HG02938 (cell line): ENCODE measurements at regions not wholly inside any gene's neighbourhood (a gene's known extent, or its start where the extent isn't known, plus 50 kb on each side); places are given as distances from the start of the nearest gene placed in this dataset.
"Not testable (repeated sequence)": the region's sequence is repeated elsewhere in the genome, so short reads cannot be mapped to it uniquely, and the experiment has no call there.

ENCODE experiments used
- ATAC-seq: cut with Tn5 transposase; IDR thresholded peaks from one replicate; pipeline ENCODE4 v1.9.1; 2021; ENCODE audit warnings: mild to moderate bottlenecking, moderate library complexity; ENCODE audit not compliant: unreplicated experiment

GRCh38 chr4:81607950-81608349, 136.2 kb upstream of the RASGEF1B start:
- no peak for ATAC-seq

GRCh38 chr4:81606801-81607501, 135.2 kb upstream of the RASGEF1B start:
- no peak for ATAC-seq

- no peak for ATAC-seq
Measured at GRCh38 chr4:81606166-81606565, 134.5 kb upstream of the RASGEF1B start.

GRCh38 chr4:81605271-81605670, 133.6 kb upstream of the RASGEF1B start:
- no peak for ATAC-seq

- ATAC-seq, result no peak
Measured at GRCh38 chr4:81604683-81605218, 133.0 kb upstream of the RASGEF1B start.

GRCh38 chr4:81602854-81603253, 131.1 kb upstream of the RASGEF1B start:
- ATAC-seq, result no peak

DNA sequence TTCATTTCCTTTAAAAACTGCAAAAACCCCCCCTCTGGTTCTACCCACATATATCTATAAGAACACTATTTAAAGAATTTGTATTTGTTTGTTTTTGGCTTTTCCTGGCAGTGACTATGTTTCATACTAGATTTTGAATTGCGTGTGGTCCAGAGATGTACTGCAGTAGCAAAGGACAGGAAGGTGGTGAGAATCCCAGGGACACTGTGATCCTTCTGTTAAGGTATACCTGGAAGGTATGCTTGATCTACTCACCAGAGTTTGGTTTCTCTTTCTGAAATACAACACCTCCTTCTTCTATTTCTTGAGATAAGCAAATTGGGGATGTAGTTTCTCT, 129.6 kb upstream of the RASGEF1B start:
- ATAC-seq, result no peak

GRCh38 chr4:81600520-81601357, 129.0 kb upstream of the RASGEF1B start:
- no peak for ATAC-seq

- ATAC-seq, result no peak
Measured at GRCh38 chr4:81599742-81600380, 128.2 kb upstream of the RASGEF1B start.

- no peak for ATAC-seq
Measured at GRCh38 chr4:81595798-81596610, 124.3 kb upstream of the RASGEF1B start.

- ATAC-seq, result no peak
Measured at GRCh38 chr4:81595287-81595686, 123.6 kb upstream of the RASGEF1B start.

- ATAC-seq, result no peak
Measured at GRCh38 chr4:81594490-81595159, 122.9 kb upstream of the RASGEF1B start.

DNA sequence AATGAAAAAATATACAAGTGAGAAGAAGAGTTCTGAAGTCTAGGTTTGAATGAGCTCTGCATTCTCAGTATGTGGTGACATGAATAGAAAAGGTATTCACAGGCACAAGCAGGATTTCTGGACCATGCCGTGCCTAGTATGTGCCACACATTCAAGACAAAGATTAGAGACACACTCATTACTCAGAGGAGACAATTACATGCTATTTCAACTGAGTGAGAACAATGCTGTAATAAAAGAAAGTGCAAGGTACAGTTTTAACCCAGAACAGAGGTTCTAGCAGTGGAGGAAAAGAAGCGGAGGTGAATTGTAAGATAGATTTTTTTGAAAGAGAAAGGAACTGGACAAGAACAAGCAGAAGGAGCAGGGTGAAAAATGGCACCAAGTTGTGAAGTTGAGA, 121.0 kb upstream of the RASGEF1B start:
- no peak for ATAC-seq

DNA sequence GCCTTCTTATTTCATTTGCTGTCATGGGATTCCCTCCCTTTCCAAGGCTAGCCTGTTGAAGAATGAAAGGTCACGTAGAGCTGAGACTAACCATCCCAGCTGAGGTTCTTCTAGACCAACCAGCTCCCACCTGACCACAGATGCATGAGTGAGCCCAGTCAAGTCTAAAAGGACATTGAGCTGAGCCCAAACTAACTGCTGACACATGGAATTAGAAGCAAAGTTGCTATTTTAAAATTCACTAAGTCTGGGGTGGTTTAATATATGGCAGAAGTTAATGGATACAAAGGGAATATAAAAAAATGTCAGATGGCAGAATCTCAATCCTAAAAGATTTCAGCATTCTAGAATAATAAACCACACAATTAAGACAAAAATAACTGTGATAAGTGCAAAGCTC, 118.9 kb upstream of the RASGEF1B start:
- ATAC-seq, result no peak

GRCh38 chr4:81589262-81589661, 117.6 kb upstream of the RASGEF1B start:
- no peak for ATAC-seq

DNA sequence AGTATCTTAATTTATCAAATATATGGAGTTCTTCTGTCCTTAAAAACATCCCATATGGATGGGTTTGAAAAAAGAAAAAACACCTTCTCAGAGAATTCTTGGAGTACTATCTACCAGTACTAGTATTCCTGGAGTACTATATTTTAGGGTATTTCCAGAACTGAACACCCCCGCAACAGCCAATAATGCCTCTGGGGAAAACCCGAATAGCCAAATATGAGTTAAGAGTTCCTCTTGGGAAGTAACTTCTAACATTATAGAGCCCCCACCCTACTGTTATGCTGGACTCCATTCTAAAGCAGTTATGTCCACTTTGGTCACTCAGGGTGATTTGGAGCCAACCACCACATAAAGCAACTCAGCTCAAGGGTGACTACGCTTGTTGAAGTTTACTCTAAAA, 115.0 kb upstream of the RASGEF1B start:
- ATAC-seq, result no peak

DNA sequence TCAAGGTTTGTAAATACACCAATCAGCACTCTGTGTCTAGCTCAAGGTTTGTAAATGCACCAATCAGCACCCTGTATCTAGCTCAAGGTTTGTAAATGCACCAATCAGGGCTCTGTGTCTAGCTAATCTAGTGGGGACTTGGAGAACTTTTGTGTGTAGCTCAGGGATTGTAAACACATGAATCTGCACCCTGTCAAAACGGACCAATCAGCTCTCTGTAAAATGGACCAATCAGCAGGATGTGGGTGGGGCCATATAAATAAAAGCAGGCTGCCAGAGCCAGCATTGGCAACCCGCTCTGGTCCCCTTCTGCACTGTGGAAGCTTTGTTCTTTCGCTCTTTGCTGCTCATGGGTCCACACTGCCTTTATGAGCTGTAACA, 109.3 kb upstream of the RASGEF1B start:
- ATAC-seq, result not testable (repeated sequence)

GRCh38 chr4:81580346-81580993, 108.8 kb upstream of the RASGEF1B start:
- no peak for ATAC-seq

GRCh38 chr4:81577392-81577791, 105.7 kb upstream of the RASGEF1B start:
- no peak for ATAC-seq

DNA sequence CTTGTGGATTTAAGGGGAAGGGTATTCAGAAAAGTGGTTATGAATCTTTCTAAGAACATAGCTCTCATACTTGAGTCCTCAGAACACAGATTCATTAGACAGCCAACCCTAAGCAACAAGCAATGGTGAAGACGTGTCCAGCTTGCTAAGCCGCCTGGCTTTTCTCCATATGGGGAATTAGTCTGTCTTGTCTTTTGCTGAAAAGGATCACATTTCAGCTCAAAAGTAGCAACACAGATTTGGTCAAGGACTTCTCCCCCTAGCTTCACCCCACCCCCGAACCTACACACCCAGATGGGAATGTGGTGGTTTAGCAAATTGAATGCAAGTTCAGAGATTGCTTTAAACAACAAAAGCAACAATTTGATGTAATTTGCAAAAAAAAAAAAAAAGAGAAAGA, 103.3 kb upstream of the RASGEF1B start:
- no peak for ATAC-seq
